Activated CD4-positive, alpha-beta memory T cell treated with anti-CD3 and anti-CD28 coated beads, Interleukin-2, amount 10 ng/mL, durations not matched to agents 7 days and 5 days (primary cell): ENCODE measurements at regions not wholly inside any gene's neighbourhood (a gene's known extent, or its start where the extent isn't known, plus 50 kb on each side); places are given as distances from the start of the nearest gene placed in this dataset.
"Not testable (repeated sequence)": the region's sequence is repeated elsewhere in the genome, so short reads cannot be mapped to it uniquely, and the experiment has no call there.

Experiments used
- CTCF ChIA-PET: fragments of 350-600 bp; sonication (Branson Sonifier 250); formaldehyde crosslinking; loops from one replicate; lab custom pipeline; 2021; ENCODE audit warnings: antibody characterized with exemption, inconsistent platforms; lab: Charles Lee
- POLR2A ChIA-PET: fragments of 350-600 bp; sonication (Branson Sonifier 250); formaldehyde crosslinking; loops from one replicate; lab custom pipeline; 2021; ENCODE audit warnings: antibody characterized with exemption; lab: Charles Lee
- DNase-seq: peaks from one replicate; pipeline ENCODE4 v3.0.0-alpha.2; 2020
- H3K27ac Mint-ChIP-seq: one replicate; pipeline ENCODE4 v1.8.0; 2021; ENCODE audit warnings: mild to moderate bottlenecking, mixed read lengths
- H3K27me3 Mint-ChIP-seq: one replicate; pipeline ENCODE4 v1.8.0; 2021; ENCODE audit warnings: mixed read lengths
- H3K36me3 Mint-ChIP-seq: one replicate; pipeline ENCODE4 v1.8.0; 2021; ENCODE audit warnings: low read depth, mixed read lengths
- H3K4me1 Mint-ChIP-seq: one replicate; pipeline ENCODE4 v1.8.0; 2021; ENCODE audit warnings: mixed read lengths
- H3K4me3 Mint-ChIP-seq: one replicate; pipeline ENCODE4 v1.8.0; 2021; ENCODE audit warnings: mild to moderate bottlenecking, mixed read lengths
- H3K9me3 Mint-ChIP-seq: one replicate; pipeline ENCODE4 v1.8.0; 2021; ENCODE audit warnings: mixed read lengths

GRCh38 chrY:19644889-19645638 lies 99.5 kb downstream of the KDM5D start:
- Mint-ChIP-seq H3K4me1 (no peaks in the 10 kb centered on the region), H3K9me3 (no peaks in the 10 kb centered on the region), H3K4me3 (no peak overlapping the region), H3K27ac (no peak overlapping the region), H3K36me3 (no peaks in the 10 kb centered on the region), H3K27me3 (no peaks in the 10 kb centered on the region)
- no peak for DNase-seq
- ChIA-PET CTCF (no interaction called here), POLR2A (no interaction called here)

- ChIA-PET CTCF (no interaction called here), POLR2A (no interaction called here)
- H3K4me1 Mint-ChIP-seq, result no peaks in the 10 kb centered on the region
- H3K36me3 Mint-ChIP-seq, result no peaks in the 10 kb centered on the region
- H3K27me3 Mint-ChIP-seq, result no peaks in the 10 kb centered on the region
- H3K9me3 Mint-ChIP-seq, result no peaks in the 10 kb centered on the region
- H3K4me3 Mint-ChIP-seq, result no peak overlapping the region
- no peak overlapping the region for H3K27ac Mint-ChIP-seq
- DNase-seq, result no peak
These were observed 106.7 kb downstream of the KDM5D start for GRCh38 chrY:19637651-19638347.

GRCh38 chrY:19628926-19629325 lies 115.6 kb downstream of the KDM5D start:
- H3K36me3 Mint-ChIP-seq, result no peaks in the 10 kb centered on the region
- no peak overlapping the region for H3K27ac Mint-ChIP-seq
- POLR2A ChIA-PET, result no interaction called here

GRCh38 chrY:19622392-19622791 lies 122.1 kb downstream of the KDM5D start:
- Mint-ChIP-seq H3K4me1 (no peaks in the 10 kb centered on the region), H3K27ac (no peak overlapping the region), H3K9me3 (no peaks in the 10 kb centered on the region), H3K27me3 (peaks cover 4% of the 10 kb centered on the region), H3K4me3 (no peak overlapping the region), H3K36me3 (no peaks in the 10 kb centered on the region)
- no peak for DNase-seq
- CTCF ChIA-PET, result no interaction called here
- POLR2A ChIA-PET, result no interaction called here

More at GRCh38 chrY:19628926-19629325, 115.6 kb downstream of the KDM5D start:
- no peak overlapping the region for H3K4me3 Mint-ChIP-seq
- H3K4me1 Mint-ChIP-seq, result no peaks in the 10 kb centered on the region
- H3K9me3 Mint-ChIP-seq, result no peaks in the 10 kb centered on the region
- CTCF ChIA-PET, result no interaction called here
- DNase-seq, result no peak
- peaks cover 4% of the 10 kb centered on the region for H3K27me3 Mint-ChIP-seq

- ChIA-PET POLR2A (no interaction called here), CTCF (no interaction called here)
- H3K9me3 Mint-ChIP-seq, result no peaks in the 10 kb centered on the region
- no peak overlapping the region for H3K27ac Mint-ChIP-seq
- no peaks in the 10 kb centered on the region for H3K36me3 Mint-ChIP-seq
- H3K27me3 Mint-ChIP-seq, result no peaks in the 10 kb centered on the region
- H3K4me1 Mint-ChIP-seq, result no peaks in the 10 kb centered on the region
- no peak overlapping the region for H3K4me3 Mint-ChIP-seq
- no peak for DNase-seq
These were observed 122.8 kb downstream of the KDM5D start for GRCh38 chrY:19621756-19622155.

- Mint-ChIP-seq H3K9me3 (no peaks in the 10 kb centered on the region), H3K36me3 (peaks cover 40% of the 10 kb centered on the region), H3K27me3 (no peaks in the 10 kb centered on the region), H3K4me3 (no peak overlapping the region), H3K27ac (no peak overlapping the region), H3K4me1 (peaks cover 10% of the 10 kb centered on the region)
- DNase-seq, result no peak
- ChIA-PET CTCF (no interaction called here), POLR2A (no interaction called here)
These were observed 143.4 kb downstream of the KDM5D start for GRCh38 chrY:19601113-19601512.

DNA sequence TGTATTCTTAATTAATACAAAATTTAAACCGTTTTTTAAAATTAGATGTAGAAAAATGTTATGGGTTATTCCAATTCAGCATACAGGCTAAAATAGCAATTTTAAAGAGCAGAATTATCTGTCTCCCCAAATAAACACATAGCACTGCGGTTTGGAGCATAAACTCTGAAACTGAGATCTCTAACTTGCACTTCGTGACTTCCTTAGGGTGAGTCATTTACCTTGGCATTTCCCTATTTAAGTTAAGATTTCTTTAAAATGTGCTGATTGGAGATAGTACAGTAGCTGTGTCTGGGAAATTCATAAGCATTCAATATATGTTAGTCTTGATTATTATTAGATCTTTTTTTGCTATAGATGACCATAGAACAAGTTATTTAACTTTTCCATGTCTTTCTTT lies 143.8 kb downstream of the KDM5D start:
- no peak overlapping the region for H3K27ac Mint-ChIP-seq
- H3K9me3 Mint-ChIP-seq, result no peaks in the 10 kb centered on the region
- CTCF ChIA-PET, result no interaction called here
- no peak for DNase-seq
- H3K36me3 Mint-ChIP-seq, result peaks cover 41% of the 10 kb centered on the region
- H3K4me1 Mint-ChIP-seq, result peaks cover 10% of the 10 kb centered on the region
- no peaks in the 10 kb centered on the region for H3K27me3 Mint-ChIP-seq
- POLR2A ChIA-PET, result no interaction called here
- H3K4me3 Mint-ChIP-seq, result no peak overlapping the region

GRCh38 chrY:19590235-19590634 lies 154.3 kb downstream of the KDM5D start:
- Mint-ChIP-seq H3K27me3 (no peaks in the 10 kb centered on the region), H3K4me1 (peaks cover 2% of the 10 kb centered on the region), H3K27ac (no peak overlapping the region), H3K4me3 (no peak overlapping the region), H3K9me3 (no peaks in the 10 kb centered on the region), H3K36me3 (peaks cover 19% of the 10 kb centered on the region)
- ChIA-PET POLR2A (no interaction called here), CTCF (no interaction called here)
- no peak for DNase-seq

- Mint-ChIP-seq H3K36me3 (peaks cover 24% of the 10 kb centered on the region), H3K9me3 (no peaks in the 10 kb centered on the region), H3K27me3 (no peaks in the 10 kb centered on the region), H3K4me3 (no peak overlapping the region), H3K27ac (no peak overlapping the region), H3K4me1 (peaks cover 6% of the 10 kb centered on the region)
- ChIA-PET POLR2A (no interaction called here), CTCF (no interaction called here)
- DNase-seq, result no peak
These were observed 154.9 kb downstream of the KDM5D start for GRCh38 chrY:19589664-19590063.

DNA sequence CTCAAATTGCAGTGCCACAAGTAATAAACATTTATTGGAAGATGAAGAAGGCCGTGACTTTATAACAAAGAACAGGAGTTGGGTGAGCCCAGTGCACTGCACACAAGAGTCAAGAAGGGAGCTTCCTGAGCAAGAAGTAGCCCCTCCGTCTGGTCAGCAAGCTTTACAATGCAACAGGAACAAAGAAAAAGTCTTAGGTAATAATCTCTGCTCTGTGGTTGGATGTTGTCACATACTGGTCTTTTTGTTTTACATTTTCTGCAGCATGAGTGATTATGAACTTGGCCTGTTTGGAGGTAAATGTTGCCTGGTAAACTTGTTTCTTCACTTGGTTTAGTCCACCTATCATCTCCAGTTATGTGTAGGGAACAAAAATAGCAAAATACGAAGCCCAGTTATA lies 157.2 kb downstream of the KDM5D start:
- no peak overlapping the region for H3K27ac Mint-ChIP-seq
- POLR2A ChIA-PET, result no interaction called here
- peaks cover 12% of the 10 kb centered on the region for H3K4me1 Mint-ChIP-seq
- H3K4me3 Mint-ChIP-seq, result no peak overlapping the region
- CTCF ChIA-PET, result no interaction called here
- H3K36me3 Mint-ChIP-seq, result peaks cover 25% of the 10 kb centered on the region
- no peaks in the 10 kb centered on the region for H3K27me3 Mint-ChIP-seq
- no peak for DNase-seq
- H3K9me3 Mint-ChIP-seq, result no peaks in the 10 kb centered on the region

DNA sequence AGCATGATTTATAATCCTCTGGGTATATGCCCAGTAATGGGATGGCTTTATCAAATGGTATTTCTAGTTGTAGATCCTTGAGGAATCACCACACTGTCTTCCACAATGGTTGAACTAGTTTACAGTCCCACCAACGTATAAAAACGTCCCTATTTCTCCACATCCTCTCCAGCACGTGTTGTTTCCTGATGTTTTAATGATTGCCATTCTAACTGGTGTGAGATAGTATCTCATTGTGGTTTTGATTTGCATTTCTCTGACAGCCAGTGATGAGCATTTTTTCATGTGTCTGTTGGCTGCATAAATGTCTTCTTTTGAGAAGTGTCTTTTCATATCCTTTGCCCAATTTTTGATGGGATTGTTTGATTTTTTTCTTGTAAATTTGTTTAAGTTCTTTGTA lies 163.5 kb downstream of the KDM5D start:
- H3K9me3 Mint-ChIP-seq, H3K4me3 Mint-ChIP-seq, DNase-seq, H3K27ac Mint-ChIP-seq, CTCF ChIA-PET, H3K27me3 Mint-ChIP-seq, POLR2A ChIA-PET: not testable (repeated sequence)
- peaks cover 32% of the 10 kb centered on the region for H3K36me3 Mint-ChIP-seq
- H3K4me1 Mint-ChIP-seq, result peaks cover 27% of the 10 kb centered on the region

GRCh38 chrY:19578281-19578874 lies 166.1 kb downstream of the KDM5D start:
- DNase-seq, result no peak
- H3K27ac Mint-ChIP-seq, result no peak overlapping the region
- peaks cover 28% of the 10 kb centered on the region for H3K4me1 Mint-ChIP-seq
- H3K36me3 Mint-ChIP-seq, result peaks cover 27% of the 10 kb centered on the region
- H3K27me3 Mint-ChIP-seq, result no peaks in the 10 kb centered on the region
- ChIA-PET CTCF (no interaction called here), POLR2A (no interaction called here)
- no peak overlapping the region for H3K4me3 Mint-ChIP-seq
- no peaks in the 10 kb centered on the region for H3K9me3 Mint-ChIP-seq

DNA sequence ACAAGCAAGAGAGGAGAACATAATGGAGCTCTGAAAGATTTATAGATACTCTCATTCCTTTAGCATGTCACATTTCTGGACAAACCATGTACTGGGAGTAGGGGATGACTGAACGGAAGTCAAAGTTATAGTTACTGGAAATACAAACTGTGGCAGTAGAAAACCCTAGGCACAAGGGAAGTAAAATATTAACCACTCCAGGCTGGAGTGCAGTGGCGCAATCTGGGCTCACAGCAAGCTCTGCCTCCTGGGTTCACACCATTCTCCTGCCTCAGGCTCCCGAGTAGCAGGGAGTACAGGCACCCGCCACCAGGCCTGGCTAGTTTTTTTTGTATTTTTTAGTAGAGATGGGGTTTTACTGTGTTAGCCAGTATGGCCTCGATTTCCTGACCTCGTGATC lies 167.3 kb downstream of the KDM5D start:
- no peak for DNase-seq
- peaks cover 30% of the 10 kb centered on the region for H3K4me1 Mint-ChIP-seq
- H3K4me3 Mint-ChIP-seq, result no peak overlapping the region
- H3K9me3 Mint-ChIP-seq, result no peaks in the 10 kb centered on the region
- ChIA-PET POLR2A (no interaction called here), CTCF (no interaction called here)
- no peak overlapping the region for H3K27ac Mint-ChIP-seq
- peaks cover 31% of the 10 kb centered on the region for H3K36me3 Mint-ChIP-seq
- H3K27me3 Mint-ChIP-seq, result no peaks in the 10 kb centered on the region
